ENCODE measurements at regions not wholly inside any gene's neighbourhood (a gene's known extent, or its start where the extent isn't known, plus 50 kb on each side); places are given as distances from the start of the nearest gene placed in this dataset.

DNA sequence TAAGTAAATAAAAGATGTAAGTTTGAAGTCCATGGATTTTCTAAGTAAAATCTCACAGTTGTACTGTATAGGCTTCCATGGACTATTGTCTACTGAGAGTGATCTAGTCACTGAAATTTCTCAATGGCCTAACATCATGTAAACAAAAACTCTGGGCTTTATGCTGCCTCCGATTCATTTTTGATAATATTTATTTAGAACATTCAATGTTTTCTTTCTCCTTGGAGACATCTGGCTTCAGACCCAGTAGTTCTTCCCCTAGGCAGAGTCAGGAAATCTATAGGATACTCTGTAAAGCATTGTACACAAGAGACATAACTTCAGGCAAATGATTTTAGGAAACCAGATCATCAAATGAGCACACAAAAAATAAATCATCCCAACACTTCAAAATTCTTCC lies 1208.6 kb upstream of the ZEB2 start:
- no peak for DNase-seq
- TF ChIP-seq, protein P1, sequence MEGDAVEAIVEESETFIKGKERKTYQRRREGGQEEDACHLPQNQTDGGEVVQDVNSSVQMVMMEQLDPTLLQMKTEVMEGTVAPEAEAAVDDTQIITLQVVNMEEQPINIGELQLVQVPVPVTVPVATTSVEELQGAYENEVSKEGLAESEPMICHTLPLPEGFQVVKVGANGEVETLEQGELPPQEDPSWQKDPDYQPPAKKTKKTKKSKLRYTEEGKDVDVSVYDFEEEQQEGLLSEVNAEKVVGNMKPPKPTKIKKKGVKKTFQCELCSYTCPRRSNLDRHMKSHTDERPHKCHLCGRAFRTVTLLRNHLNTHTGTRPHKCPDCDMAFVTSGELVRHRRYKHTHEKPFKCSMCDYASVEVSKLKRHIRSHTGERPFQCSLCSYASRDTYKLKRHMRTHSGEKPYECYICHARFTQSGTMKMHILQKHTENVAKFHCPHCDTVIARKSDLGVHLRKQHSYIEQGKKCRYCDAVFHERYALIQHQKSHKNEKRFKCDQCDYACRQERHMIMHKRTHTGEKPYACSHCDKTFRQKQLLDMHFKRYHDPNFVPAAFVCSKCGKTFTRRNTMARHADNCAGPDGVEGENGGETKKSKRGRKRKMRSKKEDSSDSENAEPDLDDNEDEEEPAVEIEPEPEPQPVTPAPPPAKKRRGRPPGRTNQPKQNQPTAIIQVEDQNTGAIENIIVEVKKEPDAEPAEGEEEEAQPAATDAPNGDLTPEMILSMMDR (IDR thresholded peaks at IDR 0.05; ENCODE audit: low read depth, low read length): no peak
- no peaks in the 10 kb centered on the region for H3K36me3 ChIP-seq
- no peak overlapping the region for H3K27ac ChIP-seq
- H3K4me3 ChIP-seq (ENCODE audit: low read depth, low read length): no peak overlapping the region
- no peaks in the 10 kb centered on the region for H3K9me3 ChIP-seq (ENCODE audit: severe bottlenecking)
- no peaks in the 10 kb centered on the region for H3K27me3 ChIP-seq (ENCODE audit: insufficient read depth, low read depth, severe bottlenecking)

- Histone ChIP-seq H3K4me3 (ENCODE audit: low read depth, low read length) (no peak overlapping the region), H3K27me3 (ENCODE audit: insufficient read depth, low read depth, severe bottlenecking) (no peaks in the 10 kb centered on the region), H3K36me3 (no peaks in the 10 kb centered on the region), H3K9me3 (ENCODE audit: severe bottlenecking) (no peaks in the 10 kb centered on the region), H3K27ac (no peak overlapping the region)
- TF ChIP-seq, protein P1 (IDR thresholded peaks at IDR 0.05; ENCODE audit: low read depth, low read length): no peak
- no peak for DNase-seq
These were observed 1206.0 kb upstream of the ZEB2 start for GRCh38 chr2:145725876-145726275.

- TF ChIP-seq, protein P1 (IDR thresholded peaks at IDR 0.05; ENCODE audit: low read depth, low read length): no peak
- H3K9me3 ChIP-seq (ENCODE audit: severe bottlenecking): no peaks in the 10 kb centered on the region
- H3K27ac ChIP-seq: no peak overlapping the region
- H3K36me3 ChIP-seq: no peaks in the 10 kb centered on the region
- H3K4me3 ChIP-seq (ENCODE audit: low read depth, low read length): no peak overlapping the region
- no peaks in the 10 kb centered on the region for H3K27me3 ChIP-seq (ENCODE audit: insufficient read depth, low read depth, severe bottlenecking)
- no peak for DNase-seq
These were observed 1204.5 kb upstream of the ZEB2 start for GRCh38 chr2:145724311-145724898.

- Histone ChIP-seq H3K27ac (no peak overlapping the region), H3K4me3 (ENCODE audit: low read depth, low read length) (no peak overlapping the region), H3K9me3 (ENCODE audit: severe bottlenecking) (no peaks in the 10 kb centered on the region), H3K36me3 (no peaks in the 10 kb centered on the region), H3K27me3 (ENCODE audit: insufficient read depth, low read depth, severe bottlenecking) (no peaks in the 10 kb centered on the region)
- no peak for DNase-seq
- TF ChIP-seq, protein P1 (IDR thresholded peaks at IDR 0.05; ENCODE audit: low read depth, low read length): no peak
These were observed 1204.0 kb upstream of the ZEB2 start for GRCh38 chr2:145723872-145724271.

DNA sequence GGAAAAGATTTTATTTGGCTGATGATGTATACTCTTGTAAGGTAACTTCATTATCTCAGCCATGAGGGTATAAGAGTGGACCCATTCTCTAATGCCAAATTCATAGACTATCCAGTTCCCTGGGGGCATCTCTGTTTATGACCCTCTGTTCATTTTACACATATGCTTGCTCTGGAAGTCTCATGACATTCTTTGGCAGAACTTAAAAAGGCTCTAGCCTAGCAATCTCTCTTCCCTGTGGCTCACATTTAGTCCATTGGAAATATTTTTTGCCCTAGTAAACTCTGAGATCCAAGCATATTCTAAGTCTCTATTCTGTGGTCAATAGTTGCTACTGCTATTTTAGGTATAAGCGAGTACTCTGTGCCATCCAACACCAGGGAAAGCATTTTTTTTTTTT lies 1201.8 kb upstream of the ZEB2 start:
- H3K27me3 ChIP-seq (ENCODE audit: insufficient read depth, low read depth, severe bottlenecking): no peaks in the 10 kb centered on the region
- DNase-seq: no peak
- no peak overlapping the region for H3K4me3 ChIP-seq (ENCODE audit: low read depth, low read length)
- H3K9me3 ChIP-seq (ENCODE audit: severe bottlenecking): no peaks in the 10 kb centered on the region
- H3K27ac ChIP-seq: no peak overlapping the region
- TF ChIP-seq, protein P1 (IDR thresholded peaks at IDR 0.05; ENCODE audit: low read depth, low read length): no peak
- no peaks in the 10 kb centered on the region for H3K36me3 ChIP-seq

- Histone ChIP-seq H3K36me3 (no peaks in the 10 kb centered on the region), H3K9me3 (ENCODE audit: severe bottlenecking) (no peaks in the 10 kb centered on the region), H3K4me3 (ENCODE audit: low read depth, low read length) (no peak overlapping the region), H3K27ac (no peak overlapping the region), H3K27me3 (ENCODE audit: insufficient read depth, low read depth, severe bottlenecking) (no peaks in the 10 kb centered on the region)
- DNase-seq: no peak
- TF ChIP-seq, protein P1 (IDR thresholded peaks at IDR 0.05; ENCODE audit: low read depth, low read length): no peak
These were observed 1195.7 kb upstream of the ZEB2 start for GRCh38 chr2:145715601-145716000.

All from WERI-Rb-1 (cell line).